ENCODE measurements at regions not wholly inside any gene's neighbourhood (a gene's known extent, or its start where the extent isn't known, plus 50 kb on each side); places are given as distances from the start of the nearest gene placed in this dataset.

GRCh38 chr16:51055434-51055833 is 95.6 kb downstream of the SALL1 start:
- ChIA-PET POLR2A (interaction anchor here (1.2 kb wide), 1 partner anchor 11 kb away, joined by 3 read pairs; no protein-coding TSS in a partner anchor), CTCF (interaction anchor here (1.6 kb wide), 1 partner anchor 16 kb away, joined by 4 read pairs; no protein-coding TSS in a partner anchor)
- intact Hi-C loops (cut with micrococcal nuclease) = no loop called here
- Mint-ChIP-seq H3K27me3 (peaks cover 3% of the 10 kb centered on the region), H3K27ac (no peak overlapping the region), H3K4me3 (no peak overlapping the region), H3K36me3 (ENCODE audit: low read depth) (no peaks in the 10 kb centered on the region), H3K9me3 (no peaks in the 10 kb centered on the region), H3K4me1 (ENCODE audit: low read depth) (no peaks in the 10 kb centered on the region)
- TF ChIP-seq CTCF (IDR thresholded peaks at IDR 0.05) = no peak
- ATAC-seq (no peak), DNase-seq (no peak)

- POLR2A ChIA-PET = no interaction called here
- intact Hi-C loops (cut with micrococcal nuclease) = no loop called here
- DNase-seq (no peak), ATAC-seq (no peak)
- no peak for TF ChIP-seq CTCF (IDR thresholded peaks at IDR 0.05)
- CTCF ChIA-PET = interaction anchor here (0.7 kb wide), 1 partner anchor 15 kb away, joined by 3 read pairs; no protein-coding TSS in a partner anchor
- Mint-ChIP-seq H3K27me3 (peaks cover 3% of the 10 kb centered on the region), H3K36me3 (ENCODE audit: low read depth) (no peaks in the 10 kb centered on the region), H3K27ac (no peak overlapping the region), H3K4me1 (ENCODE audit: low read depth) (no peaks in the 10 kb centered on the region), H3K4me3 (no peak overlapping the region), H3K9me3 (no peaks in the 10 kb centered on the region)
Measured at GRCh38 chr16:51053775-51054174, 97.3 kb downstream of the SALL1 start.

GRCh38 chr16:51051671-51052070 is 99.4 kb downstream of the SALL1 start:
- Mint-ChIP-seq H3K9me3 (no peaks in the 10 kb centered on the region), H3K4me1 (ENCODE audit: low read depth) (no peaks in the 10 kb centered on the region), H3K27ac (no peak overlapping the region), H3K4me3 (no peak overlapping the region), H3K36me3 (ENCODE audit: low read depth) (no peaks in the 10 kb centered on the region), H3K27me3 (peaks cover 3% of the 10 kb centered on the region)
- no peak for ATAC-seq
- intact Hi-C loops (cut with micrococcal nuclease) = no loop called here
- ChIA-PET CTCF (no interaction called here), POLR2A (no interaction called here)
- DNase-seq = no peak
- TF ChIP-seq CTCF (IDR thresholded peaks at IDR 0.05) = no peak

DNA sequence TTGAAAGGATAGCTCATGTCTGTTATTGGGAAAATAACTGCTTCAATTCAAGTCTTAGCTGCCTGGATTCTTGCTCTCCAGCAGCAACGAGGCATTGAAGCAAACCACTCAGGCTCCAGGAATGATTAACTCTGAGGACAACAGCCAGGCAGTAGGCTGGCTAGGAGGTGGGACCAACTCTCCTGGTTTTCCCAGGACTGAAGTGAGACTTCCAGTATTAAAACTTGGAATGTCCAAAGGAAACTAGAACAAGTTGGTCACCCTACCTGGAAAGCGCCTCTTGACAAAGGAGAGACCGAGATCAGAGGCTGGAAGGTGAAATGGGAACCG is 100.7 kb downstream of the SALL1 start:
- no peak for TF ChIP-seq CTCF (IDR thresholded peaks at IDR 0.05)
- Mint-ChIP-seq H3K4me1 (ENCODE audit: low read depth) (no peaks in the 10 kb centered on the region), H3K4me3 (no peak overlapping the region), H3K36me3 (ENCODE audit: low read depth) (no peaks in the 10 kb centered on the region), H3K27ac (no peak overlapping the region), H3K27me3 (peaks cover 3% of the 10 kb centered on the region), H3K9me3 (no peaks in the 10 kb centered on the region)
- ATAC-seq (no peak), DNase-seq (no peak)
- intact Hi-C loops (cut with micrococcal nuclease) = no loop called here
- ChIA-PET POLR2A (interaction anchor here (1.0 kb wide), 1 partner anchor 206 kb away, joined by 3 read pairs; no protein-coding TSS in a partner anchor), CTCF (no interaction called here)

GRCh38 chr16:51049678-51050376 is 101.2 kb downstream of the SALL1 start:
- no peak overlapping the region for H3K27ac Mint-ChIP-seq
- no peak for ATAC-seq

More at GRCh38 chr16:51049678-51050376, 101.2 kb downstream of the SALL1 start:
- POLR2A ChIA-PET = interaction anchor here (1.0 kb wide), 1 partner anchor 206 kb away, joined by 3 read pairs; no protein-coding TSS in a partner anchor
- H3K4me3 Mint-ChIP-seq = no peak overlapping the region
- no peak for DNase-seq
- no peaks in the 10 kb centered on the region for H3K36me3 Mint-ChIP-seq (ENCODE audit: low read depth)
- H3K4me1 Mint-ChIP-seq (ENCODE audit: low read depth) = no peaks in the 10 kb centered on the region
- TF ChIP-seq CTCF (IDR thresholded peaks at IDR 0.05) = no peak
- no peaks in the 10 kb centered on the region for H3K27me3 Mint-ChIP-seq
- CTCF ChIA-PET = no interaction called here
- intact Hi-C loops (cut with micrococcal nuclease) = no loop called here
- H3K9me3 Mint-ChIP-seq = no peaks in the 10 kb centered on the region

Measured in activated CD8-positive, alpha-beta T cell treated with anti-CD3 and anti-CD28 coated beads for 36 hours (primary cell).